ENCODE measurements at regions not wholly inside any gene's neighbourhood (a gene's known extent, or its start where the extent isn't known, plus 50 kb on each side); places are given as distances from the start of the nearest gene placed in this dataset.

GRCh38 chr5:152956943-152957613, 533.4 kb upstream of the GRIA1 start:
- Histone ChIP-seq H3K36me3 (ENCODE audit: control insufficient read depth, insufficient read depth, low read length) (no peaks in the 10 kb centered on the region), H3K27me3 (ENCODE audit: control insufficient read depth, insufficient read depth, low read length) (no peaks in the 10 kb centered on the region), H3K4me1 (ENCODE audit: control insufficient read depth, insufficient read depth, low read length) (no peaks in the 10 kb centered on the region), H3K4me3 (ENCODE audit: low read length) (no peak overlapping the region), H3K9me3 (replicated peaks; ENCODE audit: control insufficient read depth, low read depth, low read length) (no peaks in the 10 kb centered on the region), H3K27ac (ENCODE audit: low read length) (no peak overlapping the region)
- no peak for DNase-seq
- no CpG with 5 or more reads among the region's 2 CpGs for WGBS (ENCODE audit: insufficient coverage)

GRCh38 chr5:152978141-152978835, 512.2 kb upstream of the GRIA1 start:
- DNase-seq, result no peak
- Histone ChIP-seq H3K4me1 (ENCODE audit: control insufficient read depth, insufficient read depth, low read length) (no peaks in the 10 kb centered on the region), H3K9me3 (replicated peaks; ENCODE audit: control insufficient read depth, low read depth, low read length) (peaks cover 10% of the 10 kb centered on the region), H3K4me3 (ENCODE audit: low read length) (no peak overlapping the region), H3K27me3 (ENCODE audit: control insufficient read depth, insufficient read depth, low read length) (no peaks in the 10 kb centered on the region), H3K27ac (ENCODE audit: low read length) (no peak overlapping the region), H3K36me3 (ENCODE audit: control insufficient read depth, insufficient read depth, low read length) (no peaks in the 10 kb centered on the region)
- 38% methylated on average over 1 of the region's 1 CpG for WGBS (ENCODE audit: insufficient coverage)

GRCh38 chr5:152987131-152987530, 503.3 kb upstream of the GRIA1 start:
- peaks cover 3% of the 10 kb centered on the region for H3K9me3 ChIP-seq (replicated peaks; ENCODE audit: control insufficient read depth, low read depth, low read length)
- no CpG with 5 or more reads among the region's 1 CpG for WGBS (ENCODE audit: insufficient coverage)

DNA sequence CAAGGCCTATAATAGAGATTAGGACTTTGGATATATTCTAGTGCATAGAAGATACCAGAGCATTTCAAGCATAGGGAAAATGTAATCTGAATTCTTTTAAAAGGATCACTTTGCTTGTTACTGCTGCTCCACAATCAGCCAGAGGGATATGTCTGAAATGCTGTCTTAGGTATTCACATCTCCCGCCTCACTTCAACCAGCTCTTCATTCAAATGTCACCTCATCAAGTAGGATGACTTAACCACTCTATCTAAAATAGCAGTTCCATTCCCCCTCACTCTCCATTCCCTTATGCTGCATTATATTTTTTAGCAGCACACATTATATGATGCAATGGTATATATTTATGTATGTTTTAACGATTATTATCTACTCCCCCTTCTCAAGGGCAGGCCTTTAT, 500.3 kb upstream of the GRIA1 start:
- WGBS (ENCODE audit: insufficient coverage), result 60% methylated on average over 1 of the region's 2 CpGs
- DNase-seq, result no peak
- Histone ChIP-seq H3K4me1 (ENCODE audit: control insufficient read depth, insufficient read depth, low read length) (no peaks in the 10 kb centered on the region), H3K27me3 (ENCODE audit: control insufficient read depth, insufficient read depth, low read length) (no peaks in the 10 kb centered on the region), H3K4me3 (ENCODE audit: low read length) (no peak overlapping the region), H3K27ac (ENCODE audit: low read length) (no peak overlapping the region), H3K36me3 (ENCODE audit: control insufficient read depth, insufficient read depth, low read length) (no peaks in the 10 kb centered on the region), H3K9me3 (replicated peaks; ENCODE audit: control insufficient read depth, low read depth, low read length) (no peaks in the 10 kb centered on the region)

More at GRCh38 chr5:152987131-152987530, 503.3 kb upstream of the GRIA1 start:
- Histone ChIP-seq H3K4me1 (ENCODE audit: control insufficient read depth, insufficient read depth, low read length) (no peaks in the 10 kb centered on the region), H3K27me3 (ENCODE audit: control insufficient read depth, insufficient read depth, low read length) (no peaks in the 10 kb centered on the region), H3K27ac (ENCODE audit: low read length) (no peak overlapping the region), H3K36me3 (ENCODE audit: control insufficient read depth, insufficient read depth, low read length) (no peaks in the 10 kb centered on the region), H3K4me3 (ENCODE audit: low read length) (no peak overlapping the region)
- peak; percentile 6 for DNase-seq

- H3K9me3 ChIP-seq (replicated peaks; ENCODE audit: control insufficient read depth, low read depth, low read length), result no peaks in the 10 kb centered on the region
Observed at GRCh38 chr5:152990649-152991048, 499.8 kb upstream of the GRIA1 start.

DNA sequence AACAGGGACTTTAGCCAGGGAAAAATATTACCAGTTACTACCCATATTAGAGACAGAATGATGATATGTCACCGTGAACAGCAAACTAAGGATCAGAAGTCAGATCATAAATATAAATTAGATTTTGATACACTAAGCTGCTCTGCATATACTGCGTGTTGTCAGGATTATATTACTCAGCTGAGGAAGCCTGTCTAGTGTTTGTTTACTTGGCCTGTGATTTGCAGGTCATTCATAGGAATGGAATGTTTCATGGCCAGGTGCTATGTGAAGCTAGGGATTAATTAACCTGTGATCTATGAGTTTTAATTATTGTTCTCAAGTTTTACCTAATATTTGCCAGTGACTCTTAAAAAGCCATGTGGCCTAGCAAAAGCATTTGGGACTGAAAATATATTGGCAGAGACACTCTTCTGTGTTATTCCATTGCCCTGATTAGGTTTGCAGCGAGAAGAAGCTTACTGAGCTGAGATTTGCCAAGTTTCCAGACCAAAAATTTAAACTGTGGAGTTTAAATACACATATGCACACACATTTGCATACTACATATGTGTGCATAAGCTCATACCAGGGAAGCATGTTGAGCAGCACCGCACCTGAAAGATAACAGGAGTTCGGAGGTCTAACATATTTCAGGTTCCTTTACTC, 496.3 kb upstream of the GRIA1 start:
- no peaks in the 10 kb centered on the region for H3K36me3 ChIP-seq (ENCODE audit: control insufficient read depth, insufficient read depth, low read length)
- DNase-seq, result peak; percentile 42
- H3K27ac ChIP-seq (ENCODE audit: low read length), result no peak overlapping the region

More at GRCh38 chr5:152990649-152991048, 499.8 kb upstream of the GRIA1 start:
- no CpG with 5 or more reads among the region's 2 CpGs for WGBS (ENCODE audit: insufficient coverage)
- Histone ChIP-seq H3K27me3 (ENCODE audit: control insufficient read depth, insufficient read depth, low read length) (no peaks in the 10 kb centered on the region), H3K27ac (ENCODE audit: low read length) (no peak overlapping the region), H3K4me3 (ENCODE audit: low read length) (no peak overlapping the region), H3K4me1 (ENCODE audit: control insufficient read depth, insufficient read depth, low read length) (no peaks in the 10 kb centered on the region), H3K36me3 (ENCODE audit: control insufficient read depth, insufficient read depth, low read length) (no peaks in the 10 kb centered on the region)
- no peak for DNase-seq

GRCh38 chr5:152995214-152995725, 495.2 kb upstream of the GRIA1 start:
- H3K4me3 ChIP-seq (ENCODE audit: low read length), result no peak overlapping the region
- WGBS (ENCODE audit: insufficient coverage), result no CpG with 5 or more reads among the region's 1 CpG
- no peaks in the 10 kb centered on the region for H3K36me3 ChIP-seq (ENCODE audit: control insufficient read depth, insufficient read depth, low read length)
- no peaks in the 10 kb centered on the region for H3K27me3 ChIP-seq (ENCODE audit: control insufficient read depth, insufficient read depth, low read length)
- no peaks in the 10 kb centered on the region for H3K9me3 ChIP-seq (replicated peaks; ENCODE audit: control insufficient read depth, low read depth, low read length)
- no peak overlapping the region for H3K27ac ChIP-seq (ENCODE audit: low read length)
- no peaks in the 10 kb centered on the region for H3K4me1 ChIP-seq (ENCODE audit: control insufficient read depth, insufficient read depth, low read length)
- no peak for DNase-seq

More for the DNA sequence above, 496.3 kb upstream of the GRIA1 start:
- 86% methylated on average over 1 of the region's 5 CpGs for WGBS (ENCODE audit: insufficient coverage)
- no peaks in the 10 kb centered on the region for H3K9me3 ChIP-seq (replicated peaks; ENCODE audit: control insufficient read depth, low read depth, low read length)
- H3K4me1 ChIP-seq (ENCODE audit: control insufficient read depth, insufficient read depth, low read length), result no peaks in the 10 kb centered on the region
- no peak overlapping the region for H3K4me3 ChIP-seq (ENCODE audit: low read length)
- no peaks in the 10 kb centered on the region for H3K27me3 ChIP-seq (ENCODE audit: control insufficient read depth, insufficient read depth, low read length)

- 100% methylated on average over 1 of the region's 2 CpGs for WGBS (ENCODE audit: insufficient coverage)
- Histone ChIP-seq H3K27ac (ENCODE audit: low read length) (no peak overlapping the region), H3K4me1 (ENCODE audit: control insufficient read depth, insufficient read depth, low read length) (no peaks in the 10 kb centered on the region), H3K27me3 (ENCODE audit: control insufficient read depth, insufficient read depth, low read length) (no peaks in the 10 kb centered on the region), H3K9me3 (replicated peaks; ENCODE audit: control insufficient read depth, low read depth, low read length) (peaks cover 14% of the 10 kb centered on the region), H3K36me3 (ENCODE audit: control insufficient read depth, insufficient read depth, low read length) (no peaks in the 10 kb centered on the region), H3K4me3 (ENCODE audit: low read length) (no peak overlapping the region)
- no peak for DNase-seq
Observed at GRCh38 chr5:153005711-153006110, 484.8 kb upstream of the GRIA1 start.

DNA sequence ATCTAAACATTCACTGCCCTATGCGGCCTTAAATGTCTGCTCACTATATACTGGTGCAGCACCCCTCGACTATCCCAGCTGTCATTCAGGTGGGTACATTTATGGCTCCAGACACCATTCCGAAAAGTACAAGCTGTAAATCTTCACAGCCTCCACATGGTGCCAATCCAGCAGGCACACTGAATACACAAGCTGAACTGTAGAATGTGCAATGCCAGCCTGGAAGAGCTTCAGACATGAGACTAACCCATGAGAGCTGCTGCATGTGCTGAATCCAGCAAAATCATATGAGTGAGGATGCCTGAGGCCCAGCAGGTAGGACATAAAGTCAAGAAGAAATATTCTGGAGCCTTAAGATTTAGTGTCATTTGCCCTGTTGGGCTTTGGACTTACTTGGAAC, 483.8 kb upstream of the GRIA1 start:
- Histone ChIP-seq H3K4me3 (ENCODE audit: low read length) (no peak overlapping the region), H3K36me3 (ENCODE audit: control insufficient read depth, insufficient read depth, low read length) (no peaks in the 10 kb centered on the region), H3K4me1 (ENCODE audit: control insufficient read depth, insufficient read depth, low read length) (no peaks in the 10 kb centered on the region), H3K27me3 (ENCODE audit: control insufficient read depth, insufficient read depth, low read length) (no peaks in the 10 kb centered on the region), H3K27ac (ENCODE audit: low read length) (no peak overlapping the region), H3K9me3 (replicated peaks; ENCODE audit: control insufficient read depth, low read depth, low read length) (peaks cover 14% of the 10 kb centered on the region)
- no peak for DNase-seq
- WGBS (ENCODE audit: insufficient coverage), result 72% methylated on average over 3 of the region's 3 CpGs

DNA sequence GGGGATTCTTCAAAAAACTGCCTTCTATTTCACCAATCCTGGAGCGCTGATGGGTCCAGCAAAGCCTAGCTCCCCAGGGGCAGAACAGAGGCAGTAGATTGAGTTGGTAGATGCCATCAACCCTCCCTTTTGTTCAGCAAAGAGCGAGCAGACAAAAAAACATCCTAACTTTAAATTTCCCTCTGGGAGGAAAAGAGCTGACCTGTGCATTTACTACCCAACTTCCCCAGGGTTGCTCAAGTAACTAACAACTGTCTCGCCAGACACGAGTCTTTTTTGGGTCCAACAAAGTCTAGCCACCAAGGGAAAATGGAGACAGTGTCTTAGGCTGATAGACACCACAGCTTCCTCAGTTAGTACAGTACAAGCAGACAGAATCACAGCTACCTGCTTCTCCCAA, 476.3 kb upstream of the GRIA1 start:
- H3K4me3 ChIP-seq (ENCODE audit: low read length), result no peak overlapping the region
- DNase-seq, result no peak
- no CpG with 5 or more reads among the region's 4 CpGs for WGBS (ENCODE audit: insufficient coverage)

More for the DNA sequence above, 476.3 kb upstream of the GRIA1 start:
- peaks cover 10% of the 10 kb centered on the region for H3K9me3 ChIP-seq (replicated peaks; ENCODE audit: control insufficient read depth, low read depth, low read length)
- H3K36me3 ChIP-seq (ENCODE audit: control insufficient read depth, insufficient read depth, low read length), result no peaks in the 10 kb centered on the region
- H3K27me3 ChIP-seq (ENCODE audit: control insufficient read depth, insufficient read depth, low read length), result no peaks in the 10 kb centered on the region
- H3K27ac ChIP-seq (ENCODE audit: low read length), result no peak overlapping the region
- no peaks in the 10 kb centered on the region for H3K4me1 ChIP-seq (ENCODE audit: control insufficient read depth, insufficient read depth, low read length)
